BJ (cell line): ENCODE measurements at regions not wholly inside any gene's neighbourhood (a gene's known extent, or its start where the extent isn't known, plus 50 kb on each side); places are given as distances from the start of the nearest gene placed in this dataset.
A peak's percentile ranks its signal among the peaks of the same experiment; 100 is the strongest.

Experiments
- CTCF ChIA-PET: fragments of 350-600 bp; formaldehyde crosslinking; extraction: SDS; loops from one replicate; lab custom pipeline; 2021; ENCODE audit warnings: antibody characterized with exemption, inconsistent platforms; lab: Yijun Ruan, JAX
- POLR2A ChIA-PET: fragments of 300-600 bp; sonication (Branson Sonifier 250); formaldehyde crosslinking; extraction: SDS; loops from one replicate; lab custom pipeline; 2021; ENCODE audit warnings: antibody characterized with exemption; lab: Charles Lee
- DNase-seq: peaks from one replicate; pipeline ENCODE4 v3.0.0-alpha.2; 2011; ENCODE audit warnings: low read depth
- H3K27me3 ChIP-seq: 2 replicates; pipeline ENCODE4 v1.6.0; 2011; ENCODE audit warnings: low read length; ENCODE audit not compliant: control insufficient read depth, insufficient read depth
- H3K36me3 ChIP-seq: 2 replicates; pipeline ENCODE4 v1.5.1; 2011; ENCODE audit warnings: low read length; ENCODE audit not compliant: control insufficient read depth, insufficient read depth
- H3K4me3 ChIP-seq: 2 replicates; pipeline ENCODE4 v1.5.1; 2011; ENCODE audit warnings: low read depth, mild to moderate bottlenecking, control low read depth, low read length
- TF ChIP-seq, protein P1 (sequence below): IDR thresholded peaks from 2 replicates; pipeline ENCODE4 v1.5.1; 2011; ENCODE audit warnings: low read depth, mild to moderate bottlenecking, control low read depth, inconsistent platforms, low read length, moderate library complexity; ENCODE audit not compliant: insufficient read depth

DNA sequence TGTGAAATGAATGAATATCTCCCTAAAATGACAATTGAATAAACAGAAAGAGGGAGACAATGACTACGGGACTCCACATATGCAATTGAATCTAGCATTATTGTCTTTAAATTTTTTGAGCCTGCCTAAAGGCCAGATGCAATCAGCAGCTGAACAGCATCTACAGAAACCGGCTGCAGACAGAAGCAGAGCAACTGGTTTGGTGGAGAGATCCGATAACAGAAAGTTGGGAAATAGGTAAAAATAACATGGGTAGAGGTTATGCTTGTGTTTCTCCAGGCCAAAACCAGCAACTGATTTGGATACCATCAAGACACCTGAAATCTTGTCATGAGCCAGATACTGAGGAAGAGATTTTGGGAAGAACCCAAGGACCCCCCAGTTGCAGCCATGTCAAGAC is 146.6 kb downstream of the ZNF33B start:
- Histone ChIP-seq H3K36me3 (no peaks in the 10 kb centered on the region), H3K27me3 (no peaks in the 10 kb centered on the region), H3K4me3 (no peak overlapping the region)
- no peak for DNase-seq
- ChIA-PET POLR2A (no interaction called here), CTCF (no interaction called here)
- TF ChIP-seq, protein P1, sequence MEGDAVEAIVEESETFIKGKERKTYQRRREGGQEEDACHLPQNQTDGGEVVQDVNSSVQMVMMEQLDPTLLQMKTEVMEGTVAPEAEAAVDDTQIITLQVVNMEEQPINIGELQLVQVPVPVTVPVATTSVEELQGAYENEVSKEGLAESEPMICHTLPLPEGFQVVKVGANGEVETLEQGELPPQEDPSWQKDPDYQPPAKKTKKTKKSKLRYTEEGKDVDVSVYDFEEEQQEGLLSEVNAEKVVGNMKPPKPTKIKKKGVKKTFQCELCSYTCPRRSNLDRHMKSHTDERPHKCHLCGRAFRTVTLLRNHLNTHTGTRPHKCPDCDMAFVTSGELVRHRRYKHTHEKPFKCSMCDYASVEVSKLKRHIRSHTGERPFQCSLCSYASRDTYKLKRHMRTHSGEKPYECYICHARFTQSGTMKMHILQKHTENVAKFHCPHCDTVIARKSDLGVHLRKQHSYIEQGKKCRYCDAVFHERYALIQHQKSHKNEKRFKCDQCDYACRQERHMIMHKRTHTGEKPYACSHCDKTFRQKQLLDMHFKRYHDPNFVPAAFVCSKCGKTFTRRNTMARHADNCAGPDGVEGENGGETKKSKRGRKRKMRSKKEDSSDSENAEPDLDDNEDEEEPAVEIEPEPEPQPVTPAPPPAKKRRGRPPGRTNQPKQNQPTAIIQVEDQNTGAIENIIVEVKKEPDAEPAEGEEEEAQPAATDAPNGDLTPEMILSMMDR = no peak

DNA sequence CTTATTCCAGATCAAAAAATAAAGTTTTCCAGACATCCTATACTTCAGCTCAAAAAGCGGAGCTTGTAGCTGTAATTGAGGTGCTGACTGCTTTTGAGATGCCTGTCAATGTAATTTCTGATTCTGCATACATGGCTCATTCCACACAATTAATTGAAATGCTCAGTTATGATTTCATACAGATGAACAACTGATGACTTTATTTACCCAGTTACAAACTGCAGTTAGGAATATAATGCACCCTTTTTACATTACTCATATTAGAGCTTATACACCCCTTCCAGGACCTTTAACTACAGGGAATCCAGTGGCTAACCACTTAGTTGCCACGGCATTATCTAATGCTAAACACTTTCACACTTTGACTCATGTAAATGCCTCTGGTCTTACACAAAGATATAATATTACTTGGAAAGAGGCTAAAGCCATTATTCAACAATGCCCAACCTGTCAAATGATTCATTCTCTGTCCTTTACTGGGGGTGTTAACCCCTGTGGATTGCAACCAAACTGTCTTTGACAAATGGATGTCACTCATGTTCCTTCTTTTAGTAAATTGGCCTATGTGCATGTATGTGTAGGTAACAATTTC is 147.3 kb downstream of the ZNF33B start:
- no peaks in the 10 kb centered on the region for H3K36me3 ChIP-seq
- no peak overlapping the region for H3K4me3 ChIP-seq
- TF ChIP-seq, protein P1 = no peak
- no peak for DNase-seq
- ChIA-PET POLR2A (no interaction called here), CTCF (no interaction called here)
- no peaks in the 10 kb centered on the region for H3K27me3 ChIP-seq

DNA sequence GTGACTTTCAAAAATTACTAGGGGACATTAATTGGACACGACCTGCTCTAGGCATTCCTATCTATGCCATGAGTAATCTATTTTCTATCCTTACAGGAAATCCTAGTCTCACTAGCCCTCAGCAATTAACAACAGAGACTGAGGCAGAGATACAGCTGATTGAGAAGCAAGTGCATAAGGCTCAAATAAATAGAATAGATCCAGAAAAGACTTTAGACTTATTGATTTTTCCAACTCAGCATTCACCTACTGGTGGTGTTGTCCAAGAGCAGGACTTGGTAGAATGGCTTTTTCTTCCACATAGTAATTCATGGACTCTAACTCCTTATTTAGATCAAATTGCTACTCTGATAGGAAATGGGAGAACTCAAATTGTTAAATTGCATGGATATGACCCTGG is 148.0 kb downstream of the ZNF33B start:
- H3K4me3 ChIP-seq = no peak overlapping the region
- DNase-seq = no peak
- TF ChIP-seq, protein P1 = no peak
- CTCF ChIA-PET = no interaction called here
- no peaks in the 10 kb centered on the region for H3K27me3 ChIP-seq
- POLR2A ChIA-PET = no interaction called here
- no peaks in the 10 kb centered on the region for H3K36me3 ChIP-seq

DNA sequence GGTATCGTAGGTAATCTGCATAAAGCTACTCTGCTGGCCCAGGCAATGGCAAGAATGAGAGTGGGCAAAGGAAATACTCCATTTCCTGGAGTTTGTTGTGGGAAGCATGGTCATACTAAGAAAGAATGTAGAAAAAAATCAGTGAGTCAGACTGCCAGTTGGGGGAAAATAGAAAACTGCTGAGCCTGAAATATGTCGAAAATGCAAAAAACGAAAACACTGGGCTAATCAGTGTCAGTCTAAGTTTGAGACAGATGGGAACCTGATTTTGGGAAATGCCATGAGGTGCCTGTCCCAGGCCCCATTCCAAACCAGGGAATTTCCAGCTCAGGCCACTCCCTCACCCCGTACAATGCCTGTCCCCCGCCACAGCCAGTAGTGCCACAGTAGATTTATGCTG is 150.0 kb downstream of the ZNF33B start:
- peak; percentile 36 for DNase-seq
- CTCF ChIA-PET = interaction anchor here (0.7 to 1.3 kb wide), 2 partner anchors 12 to 60 kb away, joined by 3 read pairs; no protein-coding TSS in a partner anchor
- no peak overlapping the region for H3K4me3 ChIP-seq
- TF ChIP-seq, protein P1 = no peak
- POLR2A ChIA-PET = no interaction called here
- H3K36me3 ChIP-seq = no peaks in the 10 kb centered on the region
- H3K27me3 ChIP-seq = no peaks in the 10 kb centered on the region

DNA sequence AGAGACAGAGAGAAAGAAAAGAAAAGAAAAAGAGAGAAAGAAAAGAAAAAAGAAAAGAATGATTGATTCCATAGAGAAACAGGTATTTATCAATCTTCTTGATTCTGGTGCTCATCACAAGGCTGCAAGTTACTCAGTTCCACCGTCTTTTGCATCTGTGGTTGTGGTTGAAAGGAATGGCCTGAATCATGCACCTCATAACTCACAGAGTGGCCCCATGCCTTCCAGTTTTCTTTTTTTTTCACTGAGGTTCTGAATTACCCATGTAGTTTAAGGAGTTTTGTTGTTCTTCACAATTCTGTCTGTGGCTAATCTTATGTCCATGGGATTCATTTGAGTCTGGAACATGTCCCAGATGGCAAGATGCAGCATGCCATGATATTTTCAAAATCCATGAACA is 156.0 kb downstream of the ZNF33B start:
- no peak for DNase-seq
- CTCF ChIA-PET = no interaction called here
- TF ChIP-seq, protein P1 = no peak
- H3K4me3 ChIP-seq = no peak overlapping the region
- H3K27me3 ChIP-seq = no peaks in the 10 kb centered on the region
- POLR2A ChIA-PET = no interaction called here
- H3K36me3 ChIP-seq = no peaks in the 10 kb centered on the region
